Caki2 (cell line): ENCODE measurements at regions not wholly inside any gene's neighbourhood (a gene's known extent, or its start where the extent isn't known, plus 50 kb on each side); places are given as distances from the start of the nearest gene placed in this dataset.

Experiments
- DNase-seq: peaks from one replicate; pipeline ENCODE4 v3.0.0-alpha.2; 2015; ENCODE audit warnings: low read depth
- in situ Hi-C: cut with HindIII; loops from 2 replicates; pipeline ENCODE4 v1.10.0; 2016; ENCODE audit warnings: low sequenced_read_pairs, low pct_unique_long_range_greater_than_20kb, mixed read lengths

- DNase-seq = no peak
- in situ Hi-C loops = no loop called here
Observed at GRCh38 chr14:82720946-82721345, 1187.3 kb upstream of the SEL1L start.

GRCh38 chr14:82724316-82724715 lies 1190.7 kb upstream of the SEL1L start:
- no peak for DNase-seq
- in situ Hi-C loops = no loop called here

- DNase-seq = no peak
- in situ Hi-C loops = no loop called here
Observed at GRCh38 chr14:82725213-82725612, 1191.6 kb upstream of the SEL1L start.

GRCh38 chr14:82731526-82731925 lies 1197.9 kb upstream of the SEL1L start:
- in situ Hi-C loops = no loop called here

GRCh38 chr14:82740547-82740946 lies 1206.9 kb upstream of the SEL1L start:
- in situ Hi-C loops = no loop called here
- DNase-seq = no peak

More at GRCh38 chr14:82731526-82731925, 1197.9 kb upstream of the SEL1L start:
- DNase-seq = no peak

GRCh38 chr14:82755476-82755875 lies 1221.8 kb upstream of the SEL1L start:
- DNase-seq = no peak
- in situ Hi-C loops = no loop called here

GRCh38 chr14:82755923-82756322 lies 1222.3 kb upstream of the SEL1L start:
- in situ Hi-C loops = no loop called here

GRCh38 chr14:82757776-82758175 lies 1224.1 kb upstream of the SEL1L start:
- in situ Hi-C loops = no loop called here
- no peak for DNase-seq

More at GRCh38 chr14:82755923-82756322, 1222.3 kb upstream of the SEL1L start:
- no peak for DNase-seq

GRCh38 chr14:82759656-82760055 lies 1226.0 kb upstream of the SEL1L start:
- DNase-seq = no peak

GRCh38 chr14:82766123-82766522 lies 1232.5 kb upstream of the SEL1L start:
- no peak for DNase-seq
- in situ Hi-C loops = no loop called here

More at GRCh38 chr14:82759656-82760055, 1226.0 kb upstream of the SEL1L start:
- in situ Hi-C loops = no loop called here

- in situ Hi-C loops = no loop called here
- DNase-seq = no peak
Observed at GRCh38 chr14:82766996-82767395, 1233.3 kb upstream of the SEL1L start.

GRCh38 chr14:82776958-82777357 lies 1243.3 kb upstream of the SEL1L start:
- no peak for DNase-seq
- in situ Hi-C loops = no loop called here

- in situ Hi-C loops = no loop called here
- DNase-seq = no peak
Observed at GRCh38 chr14:82778008-82778590, 1244.4 kb upstream of the SEL1L start.

- in situ Hi-C loops = no loop called here
- DNase-seq = no peak
Observed at GRCh38 chr14:82778601-82779000, 1244.9 kb upstream of the SEL1L start.

GRCh38 chr14:82779301-82779700 lies 1245.6 kb upstream of the SEL1L start:
- in situ Hi-C loops = no loop called here
- no peak for DNase-seq

- no peak for DNase-seq
Observed at GRCh38 chr14:82785756-82786482, 1252.3 kb upstream of the SEL1L start.

GRCh38 chr14:82786483-82786880 lies 1252.8 kb upstream of the SEL1L start:
- in situ Hi-C loops = no loop called here
- DNase-seq = no peak

More at GRCh38 chr14:82785756-82786482, 1252.3 kb upstream of the SEL1L start:
- in situ Hi-C loops = no loop called here

- in situ Hi-C loops = no loop called here
- DNase-seq = no peak
Observed at GRCh38 chr14:82796086-82796485, 1262.4 kb upstream of the SEL1L start.

- no peak for DNase-seq
- in situ Hi-C loops = no loop called here
Observed at GRCh38 chr14:82798276-82798675, 1264.6 kb upstream of the SEL1L start.
